ENCODE measurements at regions not wholly inside any gene's neighbourhood (a gene's known extent, or its start where the extent isn't known, plus 50 kb on each side); places are given as distances from the start of the nearest gene placed in this dataset.

- H3K27me3 ChIP-seq (ENCODE audit: insufficient read depth) = no peaks in the 10 kb centered on the region; the same call in 1 of the 2 replicates
- TF ChIP-seq USF1 (IDR thresholded peaks at IDR 0.05; ENCODE audit: borderline replicate concordance, low read depth) (no peak), RAD21 (IDR thresholded peaks at IDR 0.05; ENCODE audit: low read length) (no peak), RXRA (IDR thresholded peaks at IDR 0.05; ENCODE audit: borderline replicate concordance, low read depth) (no peak), FOXJ3 (CRISPR knock-in tag; IDR thresholded peaks at IDR 0.05) (no peak)
- no peak overlapping the region for H2AFZ ChIP-seq (ENCODE audit: low read depth)
- H3K9ac ChIP-seq = no peak overlapping the region
- H3K4me2 ChIP-seq = no peak overlapping the region
- no peaks in the 10 kb centered on the region for H3K36me3 ChIP-seq (replicated peaks in 1 of 2; ENCODE audit: control insufficient read depth in 1 of 2, insufficient read depth in 2 of 2, low read length in 1 of 2)
- ChIA-PET CTCF (no interaction called here), POLR2A (no interaction called here)
- H3K9me3 ChIP-seq = no peaks in the 10 kb centered on the region
- no peaks in the 10 kb centered on the region for H3K79me2 ChIP-seq (ENCODE audit: insufficient read depth)
- H3K4me1 ChIP-seq (ENCODE audit: control insufficient read depth in 1 of 2, insufficient read depth in 2 of 2, low read depth in 1 of 2, low read length in 1 of 2) = no peaks in the 10 kb centered on the region
- WGBS (ENCODE audit: low lambda C conversion rate) = 57% methylated on average over 2 of the region's 2 CpGs
- H3F3A ChIP-seq (replicated peaks; ENCODE audit: insufficient read depth) = no peaks in the 10 kb centered on the region
- DNase-seq = no peak
- H3K4me3 ChIP-seq (ENCODE audit: low read depth in 2 of 2, low read length in 1 of 2) = no peak overlapping the region
- no peak overlapping the region for H3K27ac ChIP-seq (ENCODE audit: low read depth in 2 of 2, low read length in 1 of 2)
- H3K9me2 ChIP-seq = no peaks in the 10 kb centered on the region
- no peaks in the 10 kb centered on the region for H4K20me1 ChIP-seq (ENCODE audit: insufficient read depth)
Observed at GRCh38 chr3:70647823-70648222, 335.4 kb upstream of the MDFIC2 start.

GRCh38 chr3:70647094-70647493 is 334.7 kb upstream of the MDFIC2 start:
- 36% methylated on average over 2 of the region's 2 CpGs for WGBS (ENCODE audit: low lambda C conversion rate)
- H4K20me1 ChIP-seq (ENCODE audit: insufficient read depth) = no peaks in the 10 kb centered on the region
- no peaks in the 10 kb centered on the region for H3K4me1 ChIP-seq (ENCODE audit: control insufficient read depth in 1 of 2, insufficient read depth in 2 of 2, low read depth in 1 of 2, low read length in 1 of 2)
- no peak for DNase-seq
- no peaks in the 10 kb centered on the region for H3F3A ChIP-seq (replicated peaks; ENCODE audit: insufficient read depth)
- no peaks in the 10 kb centered on the region; the same call in 1 of the 2 replicates for H3K27me3 ChIP-seq (ENCODE audit: insufficient read depth)
- H3K79me2 ChIP-seq (ENCODE audit: insufficient read depth) = no peaks in the 10 kb centered on the region
- no peak overlapping the region for H3K9ac ChIP-seq
- no peak overlapping the region for H3K27ac ChIP-seq (ENCODE audit: low read depth in 2 of 2, low read length in 1 of 2)
- no peak overlapping the region for H2AFZ ChIP-seq (ENCODE audit: low read depth)
- no peaks in the 10 kb centered on the region for H3K36me3 ChIP-seq (replicated peaks in 1 of 2; ENCODE audit: control insufficient read depth in 1 of 2, insufficient read depth in 2 of 2, low read length in 1 of 2)
- no peaks in the 10 kb centered on the region for H3K9me2 ChIP-seq
- H3K4me3 ChIP-seq (ENCODE audit: low read depth in 2 of 2, low read length in 1 of 2) = no peak overlapping the region
- no peak for TF ChIP-seq SMC3 (IDR thresholded peaks at IDR 0.05; ENCODE audit: low read depth, low read length)
- TF ChIP-seq RFX5 (IDR thresholded peaks at IDR 0.05; ENCODE audit: low read length) = no peak
- TF ChIP-seq FOXJ3 (CRISPR knock-in tag; IDR thresholded peaks at IDR 0.05) = no peak
- TF ChIP-seq MEF2A (IDR thresholded peaks at IDR 0.05; ENCODE audit: borderline replicate concordance, low read depth) = no peak
- no peak for TF ChIP-seq RCOR1 (IDR thresholded peaks at IDR 0.05; ENCODE audit: low read length)
- no peak for TF ChIP-seq GABPA (IDR thresholded peaks at IDR 0.05; ENCODE audit: low read depth)
- no peak for TF ChIP-seq CHD2 (IDR thresholded peaks at IDR 0.05; ENCODE audit: low read length, partially characterized antibody)
- POLR2A ChIA-PET = no interaction called here
- CTCF ChIA-PET = interaction anchor here (1.7 kb wide), 1 partner anchor 11 kb away, joined by 3 read pairs; no protein-coding TSS in a partner anchor
- H3K4me2 ChIP-seq = no peak overlapping the region
- no peaks in the 10 kb centered on the region for H3K9me3 ChIP-seq

GRCh38 chr3:70646635-70647034 is 334.2 kb upstream of the MDFIC2 start:
- CTCF ChIA-PET = interaction anchor here (1.7 kb wide), 1 partner anchor 10 kb away, joined by 3 read pairs; no protein-coding TSS in a partner anchor
- DNase-seq = no peak

More at GRCh38 chr3:70646635-70647034, 334.2 kb upstream of the MDFIC2 start:
- H3K36me3 ChIP-seq (replicated peaks in 1 of 2; ENCODE audit: control insufficient read depth in 1 of 2, insufficient read depth in 2 of 2, low read length in 1 of 2) = no peaks in the 10 kb centered on the region
- H3K27me3 ChIP-seq (ENCODE audit: insufficient read depth) = no peaks in the 10 kb centered on the region; the same call in 1 of the 2 replicates
- H3K4me1 ChIP-seq (ENCODE audit: control insufficient read depth in 1 of 2, insufficient read depth in 2 of 2, low read depth in 1 of 2, low read length in 1 of 2) = no peaks in the 10 kb centered on the region
- H3K9me3 ChIP-seq = no peaks in the 10 kb centered on the region
- H3K79me2 ChIP-seq (ENCODE audit: insufficient read depth) = no peaks in the 10 kb centered on the region
- H3K9me2 ChIP-seq = no peaks in the 10 kb centered on the region
- H3K27ac ChIP-seq (ENCODE audit: low read depth in 2 of 2, low read length in 1 of 2) = no peak overlapping the region
- no peak overlapping the region for H3K4me2 ChIP-seq
- H3K4me3 ChIP-seq (ENCODE audit: low read depth in 2 of 2, low read length in 1 of 2) = no peak overlapping the region
- POLR2A ChIA-PET = no interaction called here
- TF ChIP-seq GATA2 (CRISPR knock-in tag; IDR thresholded peaks at IDR 0.05) (no peak), POLR2AphosphoS5 (IDR thresholded peaks at IDR 0.05; ENCODE audit: low read depth, low read length) (no peak), MXI1 (IDR thresholded peaks at IDR 0.05; ENCODE audit: low read depth, low read length) (no peak), RXRA (IDR thresholded peaks at IDR 0.05; ENCODE audit: borderline replicate concordance, low read depth) (no peak), TCF12 (IDR thresholded peaks at IDR 0.05) (no peak), RCOR1 (IDR thresholded peaks at IDR 0.05; ENCODE audit: low read length) (no peak), REST (IDR thresholded peaks at IDR 0.05; ENCODE audit: low read depth, low read length) (no peak), FOXJ3 (CRISPR knock-in tag; IDR thresholded peaks at IDR 0.05) (no peak), PBX3 (IDR thresholded peaks at IDR 0.05) (no peak), JUND (IDR thresholded peaks at IDR 0.05) (no peak), USF1 (IDR thresholded peaks at IDR 0.05; ENCODE audit: borderline replicate concordance, low read depth) (no peak)
- no peak overlapping the region for H2AFZ ChIP-seq (ENCODE audit: low read depth)
- H3F3A ChIP-seq (replicated peaks; ENCODE audit: insufficient read depth) = no peaks in the 10 kb centered on the region
- no peaks in the 10 kb centered on the region for H4K20me1 ChIP-seq (ENCODE audit: insufficient read depth)
- H3K9ac ChIP-seq = no peak overlapping the region
